ENCODE measurements at regions not wholly inside any gene's neighbourhood (a gene's known extent, or its start where the extent isn't known, plus 50 kb on each side); places are given as distances from the start of the nearest gene placed in this dataset.
"Not testable (repeated sequence)": the region's sequence is repeated elsewhere in the genome, so short reads cannot be mapped to it uniquely, and the experiment has no call there.

GRCh38 chr1:60503266-60503925 lies 429.8 kb upstream of the C1orf87 start:
- no peaks in the 10 kb centered on the region for H3K27me3 ChIP-seq
- no peak overlapping the region for H3K27ac ChIP-seq
- intact Hi-C loops (cut with DNase I) = no loop called here
- no peak overlapping the region for H3K4me3 ChIP-seq
- no peaks in the 10 kb centered on the region for H3K36me3 ChIP-seq
- no peak overlapping the region for H3K9ac ChIP-seq (ENCODE audit: low read depth in 2 of 2, low read length in 2 of 2)
- no peaks in the 10 kb centered on the region for H3K4me1 ChIP-seq
- no peak for TF ChIP-seq CTCF (IDR thresholded peaks at IDR 0.05)
- no peak for DNase-seq
- H3K9me3 ChIP-seq = no peaks in the 10 kb centered on the region

- H3K9me3 ChIP-seq = no peaks in the 10 kb centered on the region
- H3K4me1 ChIP-seq = no peaks in the 10 kb centered on the region
- H3K36me3 ChIP-seq = no peaks in the 10 kb centered on the region
- no peak overlapping the region for H3K27ac ChIP-seq
- intact Hi-C loops (cut with DNase I) = no loop called here
- H3K27me3 ChIP-seq = no peaks in the 10 kb centered on the region
- DNase-seq = no peak
- no peak overlapping the region for H3K4me3 ChIP-seq
- H3K9ac ChIP-seq (ENCODE audit: low read depth in 2 of 2, low read length in 2 of 2) = no peak overlapping the region
- no peak for TF ChIP-seq CTCF (IDR thresholded peaks at IDR 0.05)
Measured at GRCh38 chr1:60502506-60502905, 428.9 kb upstream of the C1orf87 start.

GRCh38 chr1:60489916-60490480 lies 416.4 kb upstream of the C1orf87 start:
- H3K9ac ChIP-seq (ENCODE audit: low read depth in 2 of 2, low read length in 2 of 2); H3K4me1 ChIP-seq; H3K27me3 ChIP-seq; H3K36me3 ChIP-seq; intact Hi-C loops (cut with DNase I); H3K27ac ChIP-seq; DNase-seq; H3K9me3 ChIP-seq: not testable (repeated sequence)
- H3K4me3 ChIP-seq = peak overlapping the region; percentile 5

GRCh38 chr1:60488847-60489246 lies 415.3 kb upstream of the C1orf87 start:
- H3K9me3 ChIP-seq = no peaks in the 10 kb centered on the region
- H3K36me3 ChIP-seq = no peaks in the 10 kb centered on the region
- no peak overlapping the region for H3K9ac ChIP-seq (ENCODE audit: low read depth in 2 of 2, low read length in 2 of 2)
- H3K4me1 ChIP-seq = no peaks in the 10 kb centered on the region
- TF ChIP-seq CTCF (IDR thresholded peaks at IDR 0.05) = no peak
- no peak for DNase-seq
- no peak overlapping the region for H3K4me3 ChIP-seq
- H3K27ac ChIP-seq = no peak overlapping the region
- intact Hi-C loops (cut with DNase I) = no loop called here
- no peaks in the 10 kb centered on the region for H3K27me3 ChIP-seq

GRCh38 chr1:60487565-60488345 lies 414.2 kb upstream of the C1orf87 start:
- Histone ChIP-seq H3K9ac (ENCODE audit: low read depth in 2 of 2, low read length in 2 of 2) (no peak overlapping the region), H3K27ac (no peak overlapping the region), H3K4me1 (no peaks in the 10 kb centered on the region), H3K4me3 (no peak overlapping the region), H3K36me3 (no peaks in the 10 kb centered on the region), H3K27me3 (no peaks in the 10 kb centered on the region), H3K9me3 (no peaks in the 10 kb centered on the region)
- DNase-seq = no peak
- TF ChIP-seq CTCF (IDR thresholded peaks at IDR 0.05) = no peak
- intact Hi-C loops (cut with DNase I) = no loop called here

- no peak for TF ChIP-seq CTCF (IDR thresholded peaks at IDR 0.05)
- Histone ChIP-seq H3K36me3 (no peaks in the 10 kb centered on the region), H3K4me3 (no peak overlapping the region), H3K9me3 (no peaks in the 10 kb centered on the region), H3K4me1 (no peaks in the 10 kb centered on the region), H3K27ac (no peak overlapping the region), H3K9ac (ENCODE audit: low read depth in 2 of 2, low read length in 2 of 2) (no peak overlapping the region), H3K27me3 (no peaks in the 10 kb centered on the region)
- DNase-seq = no peak
- intact Hi-C loops (cut with DNase I) = no loop called here
Measured at GRCh38 chr1:60483509-60483908, 409.9 kb upstream of the C1orf87 start.
